Stimulated activated CD8-positive, alpha-beta memory T cell treated with anti-CD3 and anti-CD28 coated beads, Interleukin-15, amount 100 ng/mL, for 48 hours (primary cell): ENCODE measurements at regions not wholly inside any gene's neighbourhood (a gene's known extent, or its start where the extent isn't known, plus 50 kb on each side); places are given as distances from the start of the nearest gene placed in this dataset.

Source experiments
- DNase-seq, 2 donors: peaks; one replicate each; pipeline ENCODE4 v3.0.0-alpha.2; 2020; ENCODE audit warnings: low read depth in 2 of 2

GRCh38 chr10:14468023-14468441 lies 137.3 kb upstream of the FRMD4A start:
- no peak for DNase-seq

- DNase-seq, result no peak
Measured at GRCh38 chr10:14466257-14466656, 135.5 kb upstream of the FRMD4A start.

- no peak for DNase-seq
Measured at GRCh38 chr10:14460447-14460846, 129.7 kb upstream of the FRMD4A start.

- DNase-seq, result no peak
Measured at GRCh38 chr10:14459665-14460064, 128.9 kb upstream of the FRMD4A start.

- no peak for DNase-seq
Measured at GRCh38 chr10:14456870-14457266, 126.1 kb upstream of the FRMD4A start.

GRCh38 chr10:14456218-14456869 lies 125.6 kb upstream of the FRMD4A start:
- DNase-seq, result no peak

- no peak for DNase-seq
Measured at GRCh38 chr10:14454629-14455028, 123.9 kb upstream of the FRMD4A start.

GRCh38 chr10:14454206-14454605 lies 123.5 kb upstream of the FRMD4A start:
- DNase-seq, result no peak

- DNase-seq, result no peak
Measured at GRCh38 chr10:14453593-14453992, 122.9 kb upstream of the FRMD4A start.

GRCh38 chr10:14451341-14451740 lies 120.6 kb upstream of the FRMD4A start:
- DNase-seq, result no peak

- DNase-seq, result no peak
Measured at GRCh38 chr10:14450041-14450491, 119.3 kb upstream of the FRMD4A start.

GRCh38 chr10:14449293-14449815 lies 118.6 kb upstream of the FRMD4A start:
- DNase-seq, result no peak

GRCh38 chr10:14448197-14448990 lies 117.7 kb upstream of the FRMD4A start:
- no peak for DNase-seq

- DNase-seq, result no peak
Measured at GRCh38 chr10:14447094-14447839, 116.5 kb upstream of the FRMD4A start.

GRCh38 chr10:14439451-14440259 lies 108.9 kb upstream of the FRMD4A start:
- no peak for DNase-seq

GRCh38 chr10:14438576-14438975 lies 107.9 kb upstream of the FRMD4A start:
- no peak for DNase-seq

GRCh38 chr10:14438057-14438456 lies 107.3 kb upstream of the FRMD4A start:
- no peak for DNase-seq

GRCh38 chr10:14435976-14436632 lies 105.4 kb upstream of the FRMD4A start:
- DNase-seq, result no peak

GRCh38 chr10:14433147-14433546 lies 102.4 kb upstream of the FRMD4A start:
- DNase-seq, result no peak

GRCh38 chr10:14431868-14432267 lies 101.1 kb upstream of the FRMD4A start:
- no peak for DNase-seq
